ENCODE measurements at regions not wholly inside any gene's neighbourhood (a gene's known extent, or its start where the extent isn't known, plus 50 kb on each side); places are given as distances from the start of the nearest gene placed in this dataset.

DNA sequence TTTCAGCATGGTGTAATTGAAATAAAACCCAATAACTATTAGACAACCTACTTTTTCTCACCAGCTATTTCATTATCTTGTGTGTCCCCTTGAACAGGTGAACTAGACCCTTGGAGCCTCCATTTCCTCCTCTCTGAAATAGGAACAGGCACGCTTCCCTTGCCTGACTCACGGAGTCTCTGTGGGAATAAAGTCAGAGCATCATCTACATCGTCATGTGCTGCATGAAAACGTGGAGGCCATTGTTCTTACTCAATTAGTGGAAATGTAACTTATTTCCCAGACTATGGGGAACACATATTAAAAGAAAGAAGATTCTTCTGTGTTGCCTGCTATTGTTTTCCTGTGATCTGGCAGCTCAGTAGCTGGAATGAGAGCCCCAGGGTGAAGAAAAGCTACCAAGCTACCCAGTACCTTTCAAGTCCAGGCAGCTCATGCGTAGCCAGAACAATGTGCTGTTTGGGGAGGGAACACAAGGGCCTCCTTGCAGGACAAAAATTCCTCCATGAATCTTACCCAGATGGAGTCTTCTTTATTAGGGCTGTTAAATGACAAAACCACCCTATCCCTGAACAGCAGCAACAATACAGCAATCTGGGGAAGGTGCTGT, 59.8 kb downstream of the SOX11 start:
- no peak for DNase-seq

- DNase-seq = no peak
Observed at GRCh38 chr2:5756272-5756671, 64.1 kb downstream of the SOX11 start.

GRCh38 chr2:5758346-5758745, 66.2 kb downstream of the SOX11 start:
- DNase-seq = no peak

GRCh38 chr2:5759949-5760348, 67.8 kb downstream of the SOX11 start:
- no peak for DNase-seq

- DNase-seq = no peak
Observed at GRCh38 chr2:5763531-5763930, 71.3 kb downstream of the SOX11 start.

- DNase-seq = no peak
Observed at GRCh38 chr2:5764041-5764440, 71.9 kb downstream of the SOX11 start.

- no peak for DNase-seq
Observed at GRCh38 chr2:5766056-5766455, 73.9 kb downstream of the SOX11 start.

- DNase-seq = no peak
Observed at GRCh38 chr2:5766561-5766960, 74.4 kb downstream of the SOX11 start.

GRCh38 chr2:5777131-5777535, 84.9 kb downstream of the SOX11 start:
- no peak for DNase-seq

DNA sequence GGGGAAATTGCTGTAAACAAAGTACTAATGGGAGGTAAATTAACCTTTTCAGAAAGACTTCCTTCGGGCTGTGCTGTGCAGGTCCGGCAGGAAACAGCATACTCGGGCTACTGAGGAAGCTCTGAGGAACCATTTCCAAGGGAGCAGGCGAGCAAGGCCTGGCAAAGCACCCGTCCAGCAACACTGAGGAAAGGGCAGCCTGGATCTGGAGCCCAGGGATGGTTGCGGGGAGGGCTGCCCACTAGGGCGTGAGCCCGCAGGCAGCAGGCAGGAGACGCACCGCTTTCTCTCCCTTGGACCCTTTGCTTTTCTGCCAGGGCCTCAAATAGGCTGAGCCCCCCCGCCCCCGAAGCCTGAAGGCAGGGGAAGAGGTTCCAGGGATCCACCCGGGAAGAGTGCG, 89.5 kb downstream of the SOX11 start:
- DNase-seq = no peak

GRCh38 chr2:5782103-5782502, 89.9 kb downstream of the SOX11 start:
- DNase-seq = no peak

DNA sequence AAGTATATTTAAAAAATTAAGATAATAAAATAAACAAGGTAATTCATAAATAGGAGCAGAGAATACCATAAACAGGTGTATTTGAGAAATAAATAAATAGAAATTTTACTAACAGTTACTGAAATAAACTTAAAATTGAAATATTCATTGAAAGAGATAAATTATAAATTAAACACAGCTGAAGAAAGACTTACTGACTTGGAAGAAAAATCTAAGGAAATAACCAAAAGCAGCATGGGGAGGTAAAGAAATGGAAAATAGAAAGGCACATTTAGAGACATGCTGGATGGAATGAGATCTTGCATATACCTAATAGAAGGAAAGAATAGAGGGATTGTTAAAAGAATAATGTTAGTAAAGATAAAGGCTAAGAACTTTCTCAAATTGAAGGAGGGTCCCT, 96.3 kb downstream of the SOX11 start:
- DNase-seq = no peak

GRCh38 chr2:5791371-5791770, 99.2 kb downstream of the SOX11 start:
- no peak for DNase-seq

DNA sequence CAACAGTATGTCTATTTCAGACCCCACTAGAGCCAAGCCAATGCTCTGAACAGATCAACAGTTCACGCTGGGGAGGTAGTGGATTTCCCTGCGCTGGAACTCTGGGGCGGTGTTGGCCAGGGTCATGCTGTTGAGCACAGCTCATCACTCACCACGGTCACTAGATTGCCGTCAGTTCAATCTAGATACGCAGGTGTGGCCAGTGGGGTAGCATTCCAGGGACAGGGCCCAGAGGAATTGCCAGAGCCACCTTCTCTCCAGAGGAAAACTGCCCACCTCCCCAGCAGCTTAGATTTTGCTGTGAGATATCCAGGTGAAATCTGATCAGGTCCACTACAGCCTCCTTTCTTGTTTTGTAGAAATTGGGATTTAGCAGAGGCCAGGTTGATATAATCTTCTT, 101.8 kb downstream of the SOX11 start:
- no peak for DNase-seq

DNA sequence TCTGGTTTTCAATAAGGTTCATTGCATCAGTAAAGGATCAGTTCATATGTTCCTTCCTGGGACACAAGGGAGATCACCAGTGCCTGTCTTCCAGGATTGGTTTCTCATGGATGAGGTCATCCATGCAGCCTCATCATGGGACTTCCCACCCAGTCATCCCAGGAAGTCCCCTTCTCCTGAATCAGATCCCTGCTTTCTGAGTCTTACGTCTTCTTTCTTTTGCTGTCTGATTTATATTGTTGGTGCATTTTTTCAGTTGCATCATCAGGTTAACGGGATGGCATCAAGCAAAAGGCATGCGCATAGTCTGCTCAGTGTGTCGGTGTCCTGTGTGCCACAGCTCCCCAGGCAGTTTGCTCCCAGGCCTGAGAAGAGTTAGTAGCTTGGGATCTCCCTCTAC, 105.9 kb downstream of the SOX11 start:
- DNase-seq = no peak

DNA sequence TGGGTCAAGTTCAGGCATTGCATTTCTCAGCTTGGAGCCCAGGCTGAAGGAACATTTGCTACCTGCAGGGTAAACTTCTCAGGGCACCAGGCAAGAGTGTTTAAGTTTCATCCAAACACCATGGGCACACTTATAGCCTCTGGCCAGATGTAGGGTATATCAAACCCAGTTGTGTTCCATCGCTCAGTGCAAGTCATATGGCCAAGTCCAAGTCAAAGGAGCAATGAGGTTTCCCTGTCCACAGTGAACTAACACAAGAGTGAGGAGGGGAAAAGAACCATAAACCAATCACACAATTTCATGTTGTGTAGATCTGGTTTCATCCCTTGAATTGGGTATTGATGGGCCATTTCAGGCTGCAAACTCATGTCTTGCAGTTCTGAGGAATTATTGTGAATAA, 107.2 kb downstream of the SOX11 start:
- DNase-seq = no peak

- DNase-seq = no peak
Observed at GRCh38 chr2:5803547-5803946, 111.4 kb downstream of the SOX11 start.

DNA sequence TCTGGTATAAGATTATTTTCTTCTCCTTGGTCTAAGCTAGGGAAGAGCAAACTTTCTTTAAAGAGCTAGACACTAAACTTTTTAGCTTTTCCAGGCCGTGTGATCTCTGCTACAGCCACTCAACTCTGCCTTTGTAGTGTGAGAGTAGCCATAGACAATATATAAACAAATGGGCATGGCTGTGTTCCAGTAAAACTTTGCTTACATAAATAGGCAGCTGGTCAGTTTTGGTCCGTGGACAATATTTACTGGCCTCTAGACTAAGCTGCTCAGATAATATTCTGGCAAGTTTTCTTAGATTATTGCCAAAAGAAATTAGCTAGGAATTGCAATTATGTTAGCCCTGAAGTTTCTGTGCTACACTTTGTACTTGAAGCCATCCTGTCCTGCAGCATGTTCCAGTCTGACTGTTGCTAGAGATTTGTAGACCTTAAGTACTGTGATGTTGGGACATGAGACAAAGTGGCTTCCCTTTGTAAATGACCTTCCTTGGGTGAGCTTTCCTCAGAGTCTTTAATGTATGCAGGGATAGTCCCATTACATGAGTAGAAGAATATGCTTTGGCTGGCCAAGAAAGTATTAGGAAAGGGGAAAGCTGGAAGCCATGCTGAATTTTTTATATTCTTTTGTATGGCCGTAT, 126.9 kb downstream of the SOX11 start:
- no peak for DNase-seq

DNA sequence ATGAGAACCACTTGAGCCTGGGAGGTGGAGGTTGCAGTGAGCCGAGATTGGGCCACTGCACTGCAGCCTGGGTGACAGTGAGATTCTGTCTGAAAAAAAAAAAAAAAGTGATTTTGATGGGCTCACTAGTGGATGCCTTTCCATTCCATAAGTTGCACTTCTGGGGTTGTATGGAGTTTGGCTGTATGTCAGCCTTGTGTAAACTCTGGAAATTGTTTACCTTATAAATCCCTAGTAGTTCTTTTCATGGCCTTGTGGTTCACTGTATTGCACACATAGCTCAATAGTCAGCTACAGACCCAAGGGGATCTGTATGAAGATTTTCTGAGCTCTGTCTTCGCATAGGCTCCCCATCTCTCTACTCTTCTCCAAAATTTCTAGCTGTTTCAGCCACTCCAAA, 131.9 kb downstream of the SOX11 start:
- no peak for DNase-seq

DNA sequence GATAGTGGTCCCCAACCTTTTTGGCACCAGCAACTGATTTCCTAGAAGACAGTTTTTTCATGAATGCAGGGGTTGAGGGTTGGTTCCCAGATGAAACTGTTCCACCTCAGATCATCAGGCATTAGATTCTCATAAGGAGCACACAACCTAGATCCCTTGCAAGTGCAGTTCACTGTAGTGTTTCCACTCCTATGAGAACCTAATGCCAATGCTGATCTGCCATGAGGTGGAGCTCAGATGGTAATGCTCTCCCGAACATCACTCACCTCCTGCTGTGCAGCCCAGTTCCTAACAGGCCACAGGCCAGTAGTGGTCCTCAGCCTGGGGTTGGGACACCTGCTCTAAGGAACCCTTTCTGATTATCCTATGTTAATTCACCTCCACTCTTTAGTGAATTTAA, 133.5 kb downstream of the SOX11 start:
- DNase-seq = no peak

GRCh38 chr2:5826979-5827655, 134.9 kb downstream of the SOX11 start:
- DNase-seq = no peak

DNA sequence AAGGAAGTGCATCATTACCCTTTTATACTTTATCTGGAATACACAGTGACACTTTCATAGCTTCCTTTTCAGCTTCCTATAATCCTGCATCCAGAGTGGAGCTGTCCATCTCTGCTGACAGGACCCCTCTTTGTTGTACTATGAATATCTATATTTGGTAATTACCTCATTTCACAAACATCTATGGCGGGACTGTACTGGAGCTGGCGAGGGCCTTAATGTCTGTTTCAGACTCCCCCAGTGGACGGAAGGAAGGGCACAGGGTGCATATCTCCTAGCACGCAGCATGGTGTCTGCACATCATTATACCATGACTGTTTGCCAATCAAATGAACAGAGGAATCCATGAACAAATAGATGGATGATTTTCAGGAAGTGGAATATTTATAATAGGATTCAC, 142.3 kb downstream of the SOX11 start:
- DNase-seq = no peak

- DNase-seq = no peak
Observed at GRCh38 chr2:5839550-5839949, 147.4 kb downstream of the SOX11 start.

DNA sequence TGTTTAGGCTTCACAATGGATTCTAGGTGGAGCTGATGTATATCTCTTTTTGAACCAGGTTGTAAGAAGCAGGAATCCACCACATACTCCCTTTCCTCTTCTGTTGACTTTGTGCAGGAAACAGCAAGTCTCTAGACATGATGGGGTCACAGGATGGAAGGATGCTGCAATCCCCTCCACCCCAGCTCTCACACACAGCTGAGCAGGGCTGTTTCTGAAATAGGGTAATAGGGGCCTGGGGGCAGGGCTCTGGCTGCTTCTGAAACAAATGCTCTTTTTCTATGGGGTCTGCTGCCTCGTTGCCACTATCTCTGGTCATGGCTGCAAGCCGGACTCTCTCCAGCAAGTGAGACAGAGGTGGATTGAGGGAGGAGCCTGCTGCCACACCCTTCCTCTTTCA, 148.9 kb downstream of the SOX11 start:
- DNase-seq = no peak

DNA sequence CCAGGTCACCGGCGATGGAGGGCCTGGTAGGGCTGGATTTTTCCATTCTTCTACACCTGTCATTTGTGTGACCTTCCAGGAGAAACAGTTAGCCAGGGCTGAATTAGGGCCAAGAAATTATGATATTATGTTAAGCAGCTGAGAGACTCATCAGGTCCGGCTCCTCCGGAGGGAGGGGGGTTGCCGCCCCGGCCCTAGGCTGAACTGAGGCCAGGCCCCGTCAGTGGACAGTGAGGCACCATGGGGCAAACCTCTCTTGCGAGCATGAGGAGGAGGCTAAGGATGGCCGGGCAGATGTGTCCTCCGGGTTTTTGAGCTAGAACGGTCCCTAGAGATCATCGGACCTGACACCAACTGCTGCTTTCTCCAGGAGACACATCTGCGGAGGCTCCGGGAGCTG, 150.1 kb downstream of the SOX11 start:
- DNase-seq = no peak

Measured in NCI-H1930 (cell line).